ENCODE measurements at regions not wholly inside any gene's neighbourhood (a gene's known extent, or its start where the extent isn't known, plus 50 kb on each side); places are given as distances from the start of the nearest gene placed in this dataset.

DNA sequence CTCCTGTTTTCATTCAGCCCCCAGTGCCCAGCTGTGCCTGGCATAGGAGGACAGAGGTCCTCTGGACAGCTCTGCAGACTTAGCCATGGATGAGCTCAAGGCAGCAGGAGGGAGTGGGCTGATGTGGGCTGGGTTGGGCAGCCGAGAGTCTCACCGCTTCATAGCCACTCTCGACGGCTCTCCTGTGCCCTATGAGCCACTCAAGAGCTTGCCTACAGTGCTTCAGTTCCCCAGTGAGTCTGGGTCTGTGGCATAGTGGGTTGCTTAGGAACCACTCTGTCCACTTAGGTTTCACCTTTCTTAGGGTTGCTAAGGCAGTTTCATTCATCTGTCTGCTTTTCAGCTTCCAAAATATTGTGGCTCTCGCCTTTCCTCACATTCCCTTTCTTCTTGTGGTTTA lies 296.8 kb downstream of the ICE1 start:
- TF ChIP-seq, protein P1, sequence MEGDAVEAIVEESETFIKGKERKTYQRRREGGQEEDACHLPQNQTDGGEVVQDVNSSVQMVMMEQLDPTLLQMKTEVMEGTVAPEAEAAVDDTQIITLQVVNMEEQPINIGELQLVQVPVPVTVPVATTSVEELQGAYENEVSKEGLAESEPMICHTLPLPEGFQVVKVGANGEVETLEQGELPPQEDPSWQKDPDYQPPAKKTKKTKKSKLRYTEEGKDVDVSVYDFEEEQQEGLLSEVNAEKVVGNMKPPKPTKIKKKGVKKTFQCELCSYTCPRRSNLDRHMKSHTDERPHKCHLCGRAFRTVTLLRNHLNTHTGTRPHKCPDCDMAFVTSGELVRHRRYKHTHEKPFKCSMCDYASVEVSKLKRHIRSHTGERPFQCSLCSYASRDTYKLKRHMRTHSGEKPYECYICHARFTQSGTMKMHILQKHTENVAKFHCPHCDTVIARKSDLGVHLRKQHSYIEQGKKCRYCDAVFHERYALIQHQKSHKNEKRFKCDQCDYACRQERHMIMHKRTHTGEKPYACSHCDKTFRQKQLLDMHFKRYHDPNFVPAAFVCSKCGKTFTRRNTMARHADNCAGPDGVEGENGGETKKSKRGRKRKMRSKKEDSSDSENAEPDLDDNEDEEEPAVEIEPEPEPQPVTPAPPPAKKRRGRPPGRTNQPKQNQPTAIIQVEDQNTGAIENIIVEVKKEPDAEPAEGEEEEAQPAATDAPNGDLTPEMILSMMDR (IDR thresholded peaks at IDR 0.05) = no peak
- TF ChIP-seq POLR2A (IDR thresholded peaks at IDR 0.05) = no peak

Data from Peyer's patch (tissue), 4 donors.